RWPE2 (cell line): ENCODE measurements at regions not wholly inside any gene's neighbourhood (a gene's known extent, or its start where the extent isn't known, plus 50 kb on each side); places are given as distances from the start of the nearest gene placed in this dataset.

ENCODE experiments used
- ATAC-seq: fragments of 200-7000 bp; cut with Tn5 transposase; 3 replicates; pipeline ENCODE4 v1.9.1; 2021; ENCODE audit warnings: low read depth
- DNase-seq: peaks from one replicate; pipeline ENCODE4 v3.0.0-alpha.2; 2020; ENCODE audit warnings: low spot score
- H3K27ac ChIP-seq: fragments of 450-650 bp; 2 replicates; pipeline ENCODE4 v1.5.1; 2017; ENCODE audit warnings: mild to moderate bottlenecking; ENCODE audit not compliant: poor library complexity, severe bottlenecking
- H3K27me3 ChIP-seq: fragments of 250-450 bp; sonication (Bioruptor Pico); 2 replicates; pipeline ENCODE4 v1.5.1; 2021; ENCODE audit warnings: mild to moderate bottlenecking, moderate library complexity; ENCODE audit not compliant: insufficient read depth, poor library complexity, severe bottlenecking
- H3K36me3 ChIP-seq: fragments of 250-450 bp; sonication (Bioruptor Pico); 2 replicates; pipeline ENCODE4 v1.5.1; 2020; ENCODE audit warnings: low read depth, mild to moderate bottlenecking, moderate library complexity
- H3K4me1 ChIP-seq: fragments of 250-450 bp; sonication (Bioruptor Pico); 2 replicates; pipeline ENCODE4 v1.5.1; 2021; ENCODE audit warnings: mild to moderate bottlenecking, moderate library complexity; ENCODE audit not compliant: insufficient read depth, poor library complexity, severe bottlenecking
- H3K4me3 ChIP-seq: fragments of 250-450 bp; sonication (Bioruptor Pico); 2 replicates; pipeline ENCODE4 v1.5.1; 2021; ENCODE audit warnings: mild to moderate bottlenecking, moderate library complexity; ENCODE audit not compliant: severe bottlenecking
- H3K9me3 ChIP-seq: fragments of 250-450 bp; sonication (Bioruptor Pico); 2 replicates; pipeline ENCODE4 v1.5.1; 2021; ENCODE audit warnings: mild to moderate bottlenecking, moderate library complexity; ENCODE audit not compliant: severe bottlenecking
- TF ChIP-seq, protein P1 (sequence below): fragments of 450-650 bp; IDR thresholded peaks from one replicate; pipeline ENCODE4 v1.5.1; 2017; ENCODE audit warnings: mild to moderate bottlenecking, moderate library complexity; ENCODE audit not compliant: poor library complexity, severe bottlenecking

DNA sequence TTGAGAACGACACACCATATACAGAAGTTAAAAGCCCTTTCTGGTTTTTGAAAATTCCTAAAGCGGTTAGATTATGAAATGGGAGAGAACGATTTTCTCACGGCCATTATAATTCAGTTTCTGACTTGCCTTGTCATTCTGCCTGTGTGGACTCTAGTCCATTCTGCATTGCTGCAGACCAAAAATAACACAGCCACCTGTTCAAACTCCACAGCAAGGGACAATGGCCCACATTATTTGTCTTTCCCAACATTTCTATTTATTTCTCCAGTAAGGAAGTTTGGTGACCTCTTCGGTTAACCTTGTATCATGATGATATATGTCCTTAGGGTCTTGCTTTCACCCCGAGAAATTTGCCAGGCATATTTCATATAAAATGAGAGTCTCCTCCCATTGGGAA is 497.7 kb downstream of the BRINP1 start:
- Histone ChIP-seq H3K9me3 (no peaks in the 10 kb centered on the region), H3K36me3 (no peaks in the 10 kb centered on the region), H3K27ac (no peak overlapping the region), H3K4me3 (no peak overlapping the region), H3K4me1 (no peaks in the 10 kb centered on the region), H3K27me3 (no peaks in the 10 kb centered on the region)
- DNase-seq: no peak
- ATAC-seq: no peak
- TF ChIP-seq, protein P1, sequence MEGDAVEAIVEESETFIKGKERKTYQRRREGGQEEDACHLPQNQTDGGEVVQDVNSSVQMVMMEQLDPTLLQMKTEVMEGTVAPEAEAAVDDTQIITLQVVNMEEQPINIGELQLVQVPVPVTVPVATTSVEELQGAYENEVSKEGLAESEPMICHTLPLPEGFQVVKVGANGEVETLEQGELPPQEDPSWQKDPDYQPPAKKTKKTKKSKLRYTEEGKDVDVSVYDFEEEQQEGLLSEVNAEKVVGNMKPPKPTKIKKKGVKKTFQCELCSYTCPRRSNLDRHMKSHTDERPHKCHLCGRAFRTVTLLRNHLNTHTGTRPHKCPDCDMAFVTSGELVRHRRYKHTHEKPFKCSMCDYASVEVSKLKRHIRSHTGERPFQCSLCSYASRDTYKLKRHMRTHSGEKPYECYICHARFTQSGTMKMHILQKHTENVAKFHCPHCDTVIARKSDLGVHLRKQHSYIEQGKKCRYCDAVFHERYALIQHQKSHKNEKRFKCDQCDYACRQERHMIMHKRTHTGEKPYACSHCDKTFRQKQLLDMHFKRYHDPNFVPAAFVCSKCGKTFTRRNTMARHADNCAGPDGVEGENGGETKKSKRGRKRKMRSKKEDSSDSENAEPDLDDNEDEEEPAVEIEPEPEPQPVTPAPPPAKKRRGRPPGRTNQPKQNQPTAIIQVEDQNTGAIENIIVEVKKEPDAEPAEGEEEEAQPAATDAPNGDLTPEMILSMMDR: no peak

DNA sequence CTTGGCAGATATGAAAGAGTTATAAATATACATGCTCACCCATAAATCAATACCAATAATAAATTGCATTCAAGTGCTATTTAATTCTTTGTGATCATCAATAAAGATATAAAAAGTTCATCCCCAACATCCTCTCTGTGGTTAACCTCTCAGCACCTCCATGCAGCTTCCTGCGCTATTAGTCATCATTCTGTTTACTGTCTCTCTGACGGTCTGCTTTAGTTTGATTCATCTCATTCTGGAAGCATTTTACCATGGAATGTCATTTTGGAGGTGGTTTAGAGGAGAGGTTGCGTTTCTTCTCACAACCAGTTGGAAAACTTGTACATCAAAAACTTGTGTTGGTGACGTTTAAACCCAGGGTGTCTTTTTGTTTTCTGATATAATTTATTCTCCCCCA is 486.6 kb downstream of the BRINP1 start:
- Histone ChIP-seq H3K4me1 (no peaks in the 10 kb centered on the region), H3K27me3 (no peaks in the 10 kb centered on the region), H3K36me3 (no peaks in the 10 kb centered on the region), H3K27ac (no peak overlapping the region), H3K4me3 (no peak overlapping the region), H3K9me3 (no peaks in the 10 kb centered on the region)
- DNase-seq (no peak), ATAC-seq (peak; percentile 90)
- TF ChIP-seq, protein P1: no peak

DNA sequence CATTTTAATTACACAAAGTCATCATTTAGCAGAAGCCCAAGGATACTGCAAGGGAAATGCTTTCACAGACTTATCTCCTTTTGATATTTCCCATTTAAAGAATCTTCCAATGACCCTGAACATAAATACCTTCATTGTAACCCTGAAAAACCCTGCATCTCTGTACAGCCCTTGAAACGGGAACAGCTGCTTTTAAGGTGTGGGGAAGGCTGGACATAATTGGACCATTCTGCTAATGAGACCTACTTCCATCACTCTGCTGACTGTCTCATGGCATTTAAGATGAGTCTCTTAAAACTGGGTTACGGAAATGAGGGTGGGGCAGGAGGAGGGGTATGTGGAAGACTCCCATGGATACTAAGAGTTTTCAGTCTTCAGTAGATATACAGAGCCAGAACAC is 485.8 kb downstream of the BRINP1 start:
- no peak for ATAC-seq

DNA sequence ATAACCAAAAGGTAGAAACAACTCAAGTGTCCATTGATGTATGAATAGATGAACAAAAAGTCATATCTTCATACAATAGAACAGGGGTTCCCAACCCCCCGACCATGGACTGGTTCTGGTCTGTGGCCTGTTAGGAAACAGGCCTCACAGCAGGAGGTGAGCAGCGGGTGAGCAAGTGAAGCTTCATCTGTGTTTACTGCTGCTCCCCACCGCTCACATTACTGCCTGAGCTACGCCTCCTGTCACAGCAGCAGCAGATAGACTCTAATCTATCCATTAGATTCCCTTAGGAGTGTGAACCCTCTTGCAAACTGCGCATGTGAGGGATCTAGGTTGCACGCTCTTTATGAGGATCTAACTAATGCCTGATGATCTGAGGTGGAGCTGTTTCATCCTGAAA is 478.0 kb downstream of the BRINP1 start:
- TF ChIP-seq, protein P1: no peak
- no peak for ATAC-seq
- H3K27ac ChIP-seq: no peak overlapping the region
- H3K27me3 ChIP-seq: no peaks in the 10 kb centered on the region
- DNase-seq: no peak
- H3K36me3 ChIP-seq: no peaks in the 10 kb centered on the region
- H3K4me1 ChIP-seq: no peaks in the 10 kb centered on the region
- H3K9me3 ChIP-seq: no peaks in the 10 kb centered on the region
- H3K4me3 ChIP-seq: no peak overlapping the region

More for the DNA sequence above, 485.8 kb downstream of the BRINP1 start:
- H3K36me3 ChIP-seq: no peaks in the 10 kb centered on the region
- no peak overlapping the region for H3K4me3 ChIP-seq
- no peak for DNase-seq
- no peaks in the 10 kb centered on the region for H3K9me3 ChIP-seq
- H3K27me3 ChIP-seq: no peaks in the 10 kb centered on the region
- TF ChIP-seq, protein P1: no peak
- H3K27ac ChIP-seq: no peak overlapping the region
- no peaks in the 10 kb centered on the region for H3K4me1 ChIP-seq

DNA sequence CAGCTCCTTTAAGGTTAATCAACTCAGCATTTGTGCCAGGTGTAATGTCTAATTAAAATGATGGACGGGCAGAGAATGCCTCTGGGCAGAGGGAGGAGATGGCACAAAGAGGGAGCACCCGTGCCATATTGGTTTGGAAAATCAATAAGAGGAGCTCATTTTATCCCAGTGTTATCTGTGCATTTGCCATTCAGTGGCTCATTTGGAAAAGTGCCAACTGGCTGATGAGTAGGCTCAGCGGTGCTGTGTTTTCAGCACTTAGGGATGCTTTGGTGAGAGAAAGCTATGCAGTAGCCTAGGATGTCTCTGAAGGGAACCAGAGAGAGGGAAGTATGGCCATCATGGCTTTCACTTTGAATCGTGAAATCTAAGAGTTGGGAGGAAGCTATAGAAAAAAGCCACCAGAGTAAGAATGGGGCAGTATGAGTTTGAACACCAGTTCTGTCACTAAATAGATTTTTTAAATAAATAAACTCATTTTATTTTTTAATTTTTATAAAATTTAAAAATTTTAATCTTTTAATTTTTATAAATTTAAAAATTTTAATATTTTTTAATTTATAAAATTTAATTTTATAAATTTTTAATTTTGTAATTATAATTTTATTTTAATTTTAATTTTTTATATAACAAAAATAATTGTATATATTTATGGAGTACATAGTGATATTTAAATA is 472.8 kb downstream of the BRINP1 start:
- Histone ChIP-seq H3K9me3 (no peaks in the 10 kb centered on the region), H3K27ac (no peak overlapping the region), H3K27me3 (no peaks in the 10 kb centered on the region), H3K36me3 (no peaks in the 10 kb centered on the region), H3K4me1 (no peaks in the 10 kb centered on the region), H3K4me3 (no peak overlapping the region)
- TF ChIP-seq, protein P1: no peak
- DNase-seq (no peak), ATAC-seq (no peak)
